GM23338 (cell line): ENCODE measurements at regions not wholly inside any gene's neighbourhood (a gene's known extent, or its start where the extent isn't known, plus 50 kb on each side); places are given as distances from the start of the nearest gene placed in this dataset.

ENCODE experiments used
- ATAC-seq: fragments of 200-7000 bp; cut with Tn5 transposase; 3 replicates; pipeline ENCODE4 v1.9.1; 2020
- DNase-seq: peaks from one replicate; pipeline ENCODE4 v3.0.0-alpha.2; 2015; ENCODE audit warnings: low spot score
- H2AFZ ChIP-seq: fragments of 200-600 bp; sonication (generic); 2 replicates; pipeline ENCODE4 v1.8.0; 2016; ENCODE audit warnings: antibody characterized with exemption, mild to moderate bottlenecking, moderate library complexity
- H3F3A ChIP-seq: fragments of 200-600 bp; sonication (generic); replicated peaks from 2 replicates; pipeline ENCODE4 v1.8.0; 2017; ENCODE audit warnings: antibody characterized with exemption, mixed run types, low read depth
- H3K27ac ChIP-seq: fragments of 200-600 bp; sonication (generic); 2 replicates; pipeline ENCODE4 v1.6.1; 2016; ENCODE audit warnings: low read depth
- H3K27me3 ChIP-seq: fragments of 200-600 bp; sonication (generic); 2 replicates; pipeline ENCODE4 v1.8.0; 2016; ENCODE audit warnings: mild to moderate bottlenecking, mixed run types, moderate library complexity; ENCODE audit not compliant: insufficient read depth
- H3K36me3 ChIP-seq: fragments of 200-600 bp; sonication (generic); 2 replicates; pipeline ENCODE4 v1.8.0; 2016; ENCODE audit warnings: mild to moderate bottlenecking; ENCODE audit not compliant: insufficient read depth
- H3K4me1 ChIP-seq: fragments of 200-600 bp; sonication (generic); 2 replicates; pipeline ENCODE4 v1.8.0; 2016; ENCODE audit warnings: mild to moderate bottlenecking, moderate library complexity; ENCODE audit not compliant: insufficient read depth
- H3K4me2 ChIP-seq: fragments of 200-600 bp; sonication (generic); 2 replicates; pipeline ENCODE4 v1.7.1; 2017; ENCODE audit warnings: mixed run types
- H3K4me3 ChIP-seq: fragments of 200-600 bp; sonication (generic); 2 replicates; pipeline ENCODE4 v1.6.1; 2016; ENCODE audit warnings: mixed run types
- H3K79me2 ChIP-seq: fragments of 200-600 bp; sonication (generic); replicated peaks from 2 replicates; pipeline ENCODE4 v1.8.0; 2017; ENCODE audit warnings: mild to moderate bottlenecking; ENCODE audit not compliant: insufficient read depth
- H3K9me2 ChIP-seq: fragments of 200-600 bp; sonication (generic); 2 replicates; pipeline ENCODE4 v1.8.0; 2017; ENCODE audit not compliant: insufficient read depth
- H4K20me1 ChIP-seq: fragments of 200-600 bp; sonication (generic); replicated peaks from 2 replicates; pipeline ENCODE4 v1.8.0; 2017; ENCODE audit warnings: mild to moderate bottlenecking; ENCODE audit not compliant: insufficient read depth
- H3K27ac Mint-ChIP-seq: 2 replicates; pipeline ENCODE4 v1.8.0; 2020; ENCODE audit warnings: inconsistent platforms, mild to moderate bottlenecking, moderate library complexity, mixed read lengths
- H3K27me3 Mint-ChIP-seq: 3 replicates; pipeline ENCODE4 v1.8.0; 2022; ENCODE audit warnings: low read depth, mild to moderate bottlenecking, moderate library complexity, mixed read lengths, inconsistent platforms; ENCODE audit not compliant: insufficient read depth, poor library complexity
- H3K36me3 Mint-ChIP-seq: 3 replicates; pipeline ENCODE4 v1.8.0; 2021; ENCODE audit warnings: low read depth, mild to moderate bottlenecking, inconsistent platforms, moderate library complexity, mixed read lengths
- H3K4me1 Mint-ChIP-seq: 3 replicates; pipeline ENCODE4 v1.8.0; 2020; ENCODE audit warnings: mild to moderate bottlenecking, inconsistent platforms, mixed read lengths
- H3K4me3 Mint-ChIP-seq: 3 replicates; pipeline ENCODE4 v1.8.0; 2021; ENCODE audit warnings: moderate library complexity, mild to moderate bottlenecking, inconsistent platforms, mixed read lengths
- H3K9me3 Mint-ChIP-seq: 3 replicates; pipeline ENCODE4 v1.8.0; 2020; ENCODE audit warnings: moderate library complexity, mild to moderate bottlenecking, inconsistent platforms, mixed read lengths
- CREB1 ChIP-seq: fragments of 250-450 bp; sonication (Bioruptor Pico); IDR thresholded peaks from 2 replicates; pipeline ENCODE4 v1.5.0; 2020; ENCODE audit warnings: low read depth, mild to moderate bottlenecking, moderate library complexity
- EZH2 ChIP-seq: fragments of 200-600 bp; sonication (generic); IDR thresholded peaks from one replicate; pipeline ENCODE4 v1.8.0; 2017; ENCODE audit warnings: antibody characterized with exemption, mild to moderate bottlenecking, low read depth; ENCODE audit not compliant: unreplicated experiment
- JUNB ChIP-seq: IDR thresholded peaks from one replicate; pipeline ENCODE4 v1.6.1; 2016; ENCODE audit warnings: antibody characterized with exemption; ENCODE audit not compliant: unreplicated experiment
- NANOG ChIP-seq: IDR thresholded peaks from 2 replicates; pipeline ENCODE4 v1.6.1; 2016; ENCODE audit warnings: antibody characterized with exemption, borderline replicate concordance
- POLR2AphosphoS5 ChIP-seq: IDR thresholded peaks from 2 replicates; pipeline ENCODE4 v1.6.1; 2016; ENCODE audit warnings: antibody characterized with exemption, low read depth
- ZNF114 ChIP-seq: fragments of 250-450 bp; sonication (Bioruptor Pico); IDR thresholded peaks from 2 replicates; pipeline ENCODE4 v1.5.0; 2020; ENCODE audit warnings: mild to moderate bottlenecking, moderate library complexity
- ZNF331 ChIP-seq: fragments of 250-450 bp; sonication (Bioruptor Pico); IDR thresholded peaks from 2 replicates; pipeline ENCODE4 v1.5.0; 2020; ENCODE audit warnings: low read depth, mild to moderate bottlenecking, moderate library complexity
- TF ChIP-seq, protein P1 (sequence below): IDR thresholded peaks from 2 replicates; pipeline ENCODE4 v1.6.1; 2016; ENCODE audit warnings: antibody characterized with exemption
- TF ChIP-seq, protein P2 (sequence below): IDR thresholded peaks from one replicate; pipeline ENCODE4 v1.6.1; 2018; ENCODE audit warnings: antibody characterized with exemption; ENCODE audit not compliant: unreplicated experiment
- TF ChIP-seq, protein P3 (sequence below), 2 experiments: fragments of 200-600 bp in 1 of 2; sonication (generic) in 1 of 2; conservative IDR thresholded peaks; 2 replicates each; pipeline versions ENCODE4 v1.5.1 to v1.6.1; 2016 to 2017; ENCODE audit warnings: antibody characterized with exemption in 2 of 2, low read depth in 2 of 2, mild to moderate bottlenecking in 2 of 2, moderate library complexity in 1 of 2

DNA sequence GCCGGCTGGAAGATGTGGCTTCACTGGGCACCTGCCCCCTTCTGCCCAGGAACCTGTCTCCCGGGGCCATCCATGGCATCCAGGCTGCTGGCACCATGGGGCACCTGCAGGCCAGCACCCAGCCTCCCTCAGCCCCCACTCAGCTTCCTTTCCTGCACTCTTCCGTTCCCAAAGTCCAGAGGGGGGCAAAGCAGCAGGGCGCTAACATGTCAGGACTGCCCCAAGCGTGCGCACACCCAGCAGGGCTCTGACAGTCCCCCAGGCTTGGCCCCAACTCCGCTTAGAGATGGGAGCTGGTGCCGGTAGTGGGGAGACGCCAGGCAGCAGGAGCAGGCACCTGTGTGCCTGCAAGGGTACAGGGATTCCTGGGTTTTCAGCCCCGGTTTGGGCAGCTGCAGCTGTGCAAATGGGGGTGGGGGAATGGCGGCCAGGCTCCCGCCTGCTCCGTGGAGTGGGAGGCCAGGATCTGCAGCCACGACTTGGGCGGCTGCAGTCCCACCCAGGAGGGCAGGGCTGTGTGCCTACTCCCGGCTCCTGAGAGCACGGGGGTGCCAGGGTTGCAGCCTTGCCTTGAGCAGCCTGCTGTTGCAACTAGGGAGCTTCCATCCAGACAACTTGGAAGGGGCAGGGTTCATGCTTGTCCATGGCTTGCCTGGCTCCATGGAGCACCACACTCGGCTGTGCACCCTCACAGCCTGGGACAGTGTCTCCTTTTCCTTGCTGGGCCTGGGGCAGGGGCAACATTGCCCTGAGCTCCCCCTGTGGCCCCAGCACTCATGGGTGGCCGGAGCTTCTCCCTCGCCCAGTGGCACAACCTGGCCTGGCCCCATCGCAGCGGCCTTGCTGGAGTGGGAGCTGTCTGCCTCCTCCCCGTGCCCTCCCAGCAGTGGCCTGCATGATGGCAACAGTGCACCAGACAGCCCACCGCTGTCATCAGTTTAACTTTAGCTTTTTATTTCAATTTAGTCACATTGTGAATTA, 561.1 kb downstream of the MTRR start:
- Mint-ChIP-seq H3K4me1 (no peaks in the 10 kb centered on the region), H3K36me3 (0 out of 3 replicates have a peak, but pooled peaks cover 7% of the 10 kb centered on the region), H3K27me3 (no peaks in the 10 kb centered on the region), H3K4me3 (no peak overlapping the region), H3K27ac (no peak overlapping the region), H3K9me3 (peaks cover 18% of the 10 kb centered on the region)
- no peak overlapping the region for H3K4me3 ChIP-seq
- DNase-seq (no peak), ATAC-seq (no peak)
- no peaks in the 10 kb centered on the region for H3K4me1 ChIP-seq
- H4K20me1 ChIP-seq = no peaks in the 10 kb centered on the region
- no peak overlapping the region for H2AFZ ChIP-seq
- H3K79me2 ChIP-seq = no peaks in the 10 kb centered on the region
- H3K9me2 ChIP-seq = no peaks in the 10 kb centered on the region
- H3K27me3 ChIP-seq = no peaks in the 10 kb centered on the region
- H3F3A ChIP-seq = no peaks in the 10 kb centered on the region
- no peaks in the 10 kb centered on the region for H3K36me3 ChIP-seq
- H3K27ac ChIP-seq = no peak overlapping the region
- no peak overlapping the region for H3K4me2 ChIP-seq
- TF ChIP-seq CREB1 (CRISPR knock-in tag) = no peak
- no peak for TF ChIP-seq ZNF331 (CRISPR knock-in tag)
- TF ChIP-seq JUNB = no peak

DNA sequence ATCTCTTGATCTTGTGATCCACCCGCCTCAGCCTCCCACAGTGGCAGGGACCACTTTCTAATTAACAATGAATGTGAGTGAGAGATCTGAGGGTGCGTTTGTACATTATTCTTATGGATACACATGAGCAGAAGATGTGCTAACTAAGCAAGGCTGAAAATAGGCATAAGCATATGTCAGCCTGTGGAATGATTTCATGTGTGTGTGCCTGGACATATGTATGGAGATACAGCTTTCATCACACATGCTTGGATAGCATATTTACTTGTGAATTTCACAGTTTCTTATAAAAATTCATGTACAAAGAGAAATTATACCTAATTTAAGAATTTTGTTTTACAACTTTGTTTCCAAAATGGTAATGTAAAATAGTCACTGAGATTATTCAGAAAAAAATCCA, 565.6 kb downstream of the MTRR start:
- H3K4me2 ChIP-seq = no peak overlapping the region
- DNase-seq = no peak
- H3K27ac Mint-ChIP-seq = no peak overlapping the region
- no peak overlapping the region for H3K4me3 ChIP-seq
- H4K20me1 ChIP-seq = no peaks in the 10 kb centered on the region
- ATAC-seq = no peak
- H3F3A ChIP-seq = no peaks in the 10 kb centered on the region
- H3K4me1 Mint-ChIP-seq = no peaks in the 10 kb centered on the region
- no peak overlapping the region for H3K27ac ChIP-seq
- no peak overlapping the region for H3K4me3 Mint-ChIP-seq
- no peaks in the 10 kb centered on the region for H3K36me3 ChIP-seq
- TF ChIP-seq ZNF114 (CRISPR knock-in tag) = no peak
- TF ChIP-seq, protein P1, sequence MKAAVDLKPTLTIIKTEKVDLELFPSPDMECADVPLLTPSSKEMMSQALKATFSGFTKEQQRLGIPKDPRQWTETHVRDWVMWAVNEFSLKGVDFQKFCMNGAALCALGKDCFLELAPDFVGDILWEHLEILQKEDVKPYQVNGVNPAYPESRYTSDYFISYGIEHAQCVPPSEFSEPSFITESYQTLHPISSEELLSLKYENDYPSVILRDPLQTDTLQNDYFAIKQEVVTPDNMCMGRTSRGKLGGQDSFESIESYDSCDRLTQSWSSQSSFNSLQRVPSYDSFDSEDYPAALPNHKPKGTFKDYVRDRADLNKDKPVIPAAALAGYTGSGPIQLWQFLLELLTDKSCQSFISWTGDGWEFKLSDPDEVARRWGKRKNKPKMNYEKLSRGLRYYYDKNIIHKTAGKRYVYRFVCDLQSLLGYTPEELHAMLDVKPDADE = no peak
- TF ChIP-seq CREB1 (CRISPR knock-in tag) = no peak
- TF ChIP-seq, protein P2, sequence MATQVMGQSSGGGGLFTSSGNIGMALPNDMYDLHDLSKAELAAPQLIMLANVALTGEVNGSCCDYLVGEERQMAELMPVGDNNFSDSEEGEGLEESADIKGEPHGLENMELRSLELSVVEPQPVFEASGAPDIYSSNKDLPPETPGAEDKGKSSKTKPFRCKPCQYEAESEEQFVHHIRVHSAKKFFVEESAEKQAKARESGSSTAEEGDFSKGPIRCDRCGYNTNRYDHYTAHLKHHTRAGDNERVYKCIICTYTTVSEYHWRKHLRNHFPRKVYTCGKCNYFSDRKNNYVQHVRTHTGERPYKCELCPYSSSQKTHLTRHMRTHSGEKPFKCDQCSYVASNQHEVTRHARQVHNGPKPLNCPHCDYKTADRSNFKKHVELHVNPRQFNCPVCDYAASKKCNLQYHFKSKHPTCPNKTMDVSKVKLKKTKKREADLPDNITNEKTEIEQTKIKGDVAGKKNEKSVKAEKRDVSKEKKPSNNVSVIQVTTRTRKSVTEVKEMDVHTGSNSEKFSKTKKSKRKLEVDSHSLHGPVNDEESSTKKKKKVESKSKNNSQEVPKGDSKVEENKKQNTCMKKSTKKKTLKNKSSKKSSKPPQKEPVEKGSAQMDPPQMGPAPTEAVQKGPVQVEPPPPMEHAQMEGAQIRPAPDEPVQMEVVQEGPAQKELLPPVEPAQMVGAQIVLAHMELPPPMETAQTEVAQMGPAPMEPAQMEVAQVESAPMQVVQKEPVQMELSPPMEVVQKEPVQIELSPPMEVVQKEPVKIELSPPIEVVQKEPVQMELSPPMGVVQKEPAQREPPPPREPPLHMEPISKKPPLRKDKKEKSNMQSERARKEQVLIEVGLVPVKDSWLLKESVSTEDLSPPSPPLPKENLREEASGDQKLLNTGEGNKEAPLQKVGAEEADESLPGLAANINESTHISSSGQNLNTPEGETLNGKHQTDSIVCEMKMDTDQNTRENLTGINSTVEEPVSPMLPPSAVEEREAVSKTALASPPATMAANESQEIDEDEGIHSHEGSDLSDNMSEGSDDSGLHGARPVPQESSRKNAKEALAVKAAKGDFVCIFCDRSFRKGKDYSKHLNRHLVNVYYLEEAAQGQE = no peak
- TF ChIP-seq JUNB = no peak
- TF ChIP-seq, protein P3, sequence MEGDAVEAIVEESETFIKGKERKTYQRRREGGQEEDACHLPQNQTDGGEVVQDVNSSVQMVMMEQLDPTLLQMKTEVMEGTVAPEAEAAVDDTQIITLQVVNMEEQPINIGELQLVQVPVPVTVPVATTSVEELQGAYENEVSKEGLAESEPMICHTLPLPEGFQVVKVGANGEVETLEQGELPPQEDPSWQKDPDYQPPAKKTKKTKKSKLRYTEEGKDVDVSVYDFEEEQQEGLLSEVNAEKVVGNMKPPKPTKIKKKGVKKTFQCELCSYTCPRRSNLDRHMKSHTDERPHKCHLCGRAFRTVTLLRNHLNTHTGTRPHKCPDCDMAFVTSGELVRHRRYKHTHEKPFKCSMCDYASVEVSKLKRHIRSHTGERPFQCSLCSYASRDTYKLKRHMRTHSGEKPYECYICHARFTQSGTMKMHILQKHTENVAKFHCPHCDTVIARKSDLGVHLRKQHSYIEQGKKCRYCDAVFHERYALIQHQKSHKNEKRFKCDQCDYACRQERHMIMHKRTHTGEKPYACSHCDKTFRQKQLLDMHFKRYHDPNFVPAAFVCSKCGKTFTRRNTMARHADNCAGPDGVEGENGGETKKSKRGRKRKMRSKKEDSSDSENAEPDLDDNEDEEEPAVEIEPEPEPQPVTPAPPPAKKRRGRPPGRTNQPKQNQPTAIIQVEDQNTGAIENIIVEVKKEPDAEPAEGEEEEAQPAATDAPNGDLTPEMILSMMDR (conservative IDR thresholded peaks at IDR 0.05; ENCODE audit: low read depth in 2 of 2) = no peak
- TF ChIP-seq ZNF331 (CRISPR knock-in tag) = no peak
- no peak for TF ChIP-seq NANOG
- no peak for TF ChIP-seq POLR2AphosphoS5
- TF ChIP-seq EZH2 = no peak
- H3K9me3 Mint-ChIP-seq = no peaks in the 10 kb centered on the region; the same call in 2 of the 3 replicates
- H3K4me1 ChIP-seq = no peaks in the 10 kb centered on the region
- H3K27me3 ChIP-seq = no peaks in the 10 kb centered on the region
- no peak overlapping the region for H2AFZ ChIP-seq
- H3K79me2 ChIP-seq = no peaks in the 10 kb centered on the region
- H3K9me2 ChIP-seq = no peaks in the 10 kb centered on the region
- no peaks in the 10 kb centered on the region for H3K27me3 Mint-ChIP-seq
- H3K36me3 Mint-ChIP-seq = no peaks in the 10 kb centered on the region
